ENCODE measurements at regions not wholly inside any gene's neighbourhood (a gene's known extent, or its start where the extent isn't known, plus 50 kb on each side); places are given as distances from the start of the nearest gene placed in this dataset.

DNA sequence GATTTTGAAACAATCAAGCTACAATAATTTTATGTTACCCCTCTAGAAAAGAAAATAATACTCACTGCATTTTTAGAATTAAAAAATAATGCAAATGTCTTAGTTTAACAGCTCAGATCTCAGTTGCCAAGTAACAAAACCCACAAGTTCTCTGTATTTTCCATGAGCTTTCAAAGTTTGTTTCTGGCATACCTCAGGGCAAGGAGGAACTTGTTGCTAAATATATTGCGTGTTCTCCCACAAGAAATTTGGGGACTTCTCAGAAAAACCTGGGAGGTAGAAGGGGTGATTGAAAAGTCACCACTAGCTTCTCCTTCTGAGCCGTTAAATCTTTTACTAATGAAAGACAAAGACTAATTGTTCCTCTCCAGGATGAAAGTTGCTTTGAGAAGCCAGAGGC is 236.8 kb upstream of the MARCKS start:
- Histone ChIP-seq H3K4me1 (ENCODE audit: control insufficient read depth, insufficient read depth, low read length) (no peaks in the 10 kb centered on the region), H3K27ac (ENCODE audit: low read length) (no peak overlapping the region), H3K9me3 (ENCODE audit: control insufficient read depth, insufficient read depth, low read depth, low read length) (no peaks in the 10 kb centered on the region), H3K27me3 (ENCODE audit: control insufficient read depth, insufficient read depth, low read length) (peaks cover 3% of the 10 kb centered on the region; the same call in 1 of the 2 replicates), H3K36me3 (ENCODE audit: control insufficient read depth, insufficient read depth, low read length) (no peaks in the 10 kb centered on the region), H3K4me3 (ENCODE audit: low read depth in 2 of 2, low read length in 2 of 2) (no peak overlapping the region)
- intact Hi-C loops (cut with micrococcal nuclease; ENCODE audit: unreplicated experiment) (no loop called here), in situ Hi-C loops (cut with HindIII; ENCODE audit: low pct_unique_long_range_greater_than_20kb, low sequenced_read_pairs) (no loop called here)
- DNase-seq (ENCODE audit: low read depth, low spot score) (no peak), ATAC-seq (no peak)
- CTCF ChIA-PET: no interaction called here
- BruUV-seq (replicated peaks): no TSS peak
- POLR2A ChIA-PET: no interaction called here
- TF ChIP-seq, protein P1, sequence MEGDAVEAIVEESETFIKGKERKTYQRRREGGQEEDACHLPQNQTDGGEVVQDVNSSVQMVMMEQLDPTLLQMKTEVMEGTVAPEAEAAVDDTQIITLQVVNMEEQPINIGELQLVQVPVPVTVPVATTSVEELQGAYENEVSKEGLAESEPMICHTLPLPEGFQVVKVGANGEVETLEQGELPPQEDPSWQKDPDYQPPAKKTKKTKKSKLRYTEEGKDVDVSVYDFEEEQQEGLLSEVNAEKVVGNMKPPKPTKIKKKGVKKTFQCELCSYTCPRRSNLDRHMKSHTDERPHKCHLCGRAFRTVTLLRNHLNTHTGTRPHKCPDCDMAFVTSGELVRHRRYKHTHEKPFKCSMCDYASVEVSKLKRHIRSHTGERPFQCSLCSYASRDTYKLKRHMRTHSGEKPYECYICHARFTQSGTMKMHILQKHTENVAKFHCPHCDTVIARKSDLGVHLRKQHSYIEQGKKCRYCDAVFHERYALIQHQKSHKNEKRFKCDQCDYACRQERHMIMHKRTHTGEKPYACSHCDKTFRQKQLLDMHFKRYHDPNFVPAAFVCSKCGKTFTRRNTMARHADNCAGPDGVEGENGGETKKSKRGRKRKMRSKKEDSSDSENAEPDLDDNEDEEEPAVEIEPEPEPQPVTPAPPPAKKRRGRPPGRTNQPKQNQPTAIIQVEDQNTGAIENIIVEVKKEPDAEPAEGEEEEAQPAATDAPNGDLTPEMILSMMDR (IDR thresholded peaks at IDR 0.05): no peak
- TF ChIP-seq, protein P2, sequence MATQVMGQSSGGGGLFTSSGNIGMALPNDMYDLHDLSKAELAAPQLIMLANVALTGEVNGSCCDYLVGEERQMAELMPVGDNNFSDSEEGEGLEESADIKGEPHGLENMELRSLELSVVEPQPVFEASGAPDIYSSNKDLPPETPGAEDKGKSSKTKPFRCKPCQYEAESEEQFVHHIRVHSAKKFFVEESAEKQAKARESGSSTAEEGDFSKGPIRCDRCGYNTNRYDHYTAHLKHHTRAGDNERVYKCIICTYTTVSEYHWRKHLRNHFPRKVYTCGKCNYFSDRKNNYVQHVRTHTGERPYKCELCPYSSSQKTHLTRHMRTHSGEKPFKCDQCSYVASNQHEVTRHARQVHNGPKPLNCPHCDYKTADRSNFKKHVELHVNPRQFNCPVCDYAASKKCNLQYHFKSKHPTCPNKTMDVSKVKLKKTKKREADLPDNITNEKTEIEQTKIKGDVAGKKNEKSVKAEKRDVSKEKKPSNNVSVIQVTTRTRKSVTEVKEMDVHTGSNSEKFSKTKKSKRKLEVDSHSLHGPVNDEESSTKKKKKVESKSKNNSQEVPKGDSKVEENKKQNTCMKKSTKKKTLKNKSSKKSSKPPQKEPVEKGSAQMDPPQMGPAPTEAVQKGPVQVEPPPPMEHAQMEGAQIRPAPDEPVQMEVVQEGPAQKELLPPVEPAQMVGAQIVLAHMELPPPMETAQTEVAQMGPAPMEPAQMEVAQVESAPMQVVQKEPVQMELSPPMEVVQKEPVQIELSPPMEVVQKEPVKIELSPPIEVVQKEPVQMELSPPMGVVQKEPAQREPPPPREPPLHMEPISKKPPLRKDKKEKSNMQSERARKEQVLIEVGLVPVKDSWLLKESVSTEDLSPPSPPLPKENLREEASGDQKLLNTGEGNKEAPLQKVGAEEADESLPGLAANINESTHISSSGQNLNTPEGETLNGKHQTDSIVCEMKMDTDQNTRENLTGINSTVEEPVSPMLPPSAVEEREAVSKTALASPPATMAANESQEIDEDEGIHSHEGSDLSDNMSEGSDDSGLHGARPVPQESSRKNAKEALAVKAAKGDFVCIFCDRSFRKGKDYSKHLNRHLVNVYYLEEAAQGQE (IDR thresholded peaks at IDR 0.05; ENCODE audit: insufficient read depth in 1 of 2, low read depth in 2 of 2, low read length in 1 of 2): no peak
- TF ChIP-seq TCF7L2 (IDR thresholded peaks at IDR 0.05; ENCODE audit: low read depth, low read length): no peak
- no peak for TF ChIP-seq POLR2AphosphoS5 (IDR thresholded peaks at IDR 0.05; ENCODE audit: low read depth, low read length)
- TF ChIP-seq SIN3A (IDR thresholded peaks at IDR 0.05; ENCODE audit: borderline replicate concordance, insufficient read depth, low read depth, low read length): no peak

DNA sequence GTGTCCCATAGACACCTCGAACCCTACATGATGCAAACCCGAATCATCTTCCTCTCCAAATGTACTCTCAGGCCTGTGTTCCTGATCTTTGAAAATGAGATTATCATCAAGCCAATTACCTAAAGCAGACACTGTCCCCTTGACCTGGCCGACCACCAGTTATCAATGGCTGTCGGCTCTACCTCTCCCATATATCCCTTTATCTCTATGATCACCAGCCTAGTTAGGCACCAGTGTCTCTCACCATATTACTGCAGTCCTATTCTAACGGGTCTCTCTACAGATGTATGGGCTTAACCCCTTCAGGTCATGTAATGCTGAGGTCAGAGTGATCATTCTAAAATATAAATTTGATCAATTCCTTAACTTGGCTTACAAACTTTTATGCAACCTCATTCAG is 234.9 kb upstream of the MARCKS start:
- H3K4me1 ChIP-seq (ENCODE audit: control insufficient read depth, insufficient read depth, low read length): no peaks in the 10 kb centered on the region
- CTCF ChIA-PET: no interaction called here
- H3K36me3 ChIP-seq (ENCODE audit: control insufficient read depth, insufficient read depth, low read length): no peaks in the 10 kb centered on the region
- BruUV-seq (replicated peaks): no TSS peak
- H3K27ac ChIP-seq (ENCODE audit: low read length): no peak overlapping the region
- intact Hi-C loops (cut with micrococcal nuclease; ENCODE audit: unreplicated experiment) (no loop called here), in situ Hi-C loops (cut with HindIII; ENCODE audit: low pct_unique_long_range_greater_than_20kb, low sequenced_read_pairs) (no loop called here)
- ATAC-seq (no peak), DNase-seq (ENCODE audit: low read depth, low spot score) (no peak)
- POLR2A ChIA-PET: no interaction called here
- no peaks in the 10 kb centered on the region for H3K9me3 ChIP-seq (ENCODE audit: control insufficient read depth, insufficient read depth, low read depth, low read length)
- H3K4me3 ChIP-seq (ENCODE audit: low read depth in 2 of 2, low read length in 2 of 2): no peak overlapping the region
- H3K27me3 ChIP-seq (ENCODE audit: control insufficient read depth, insufficient read depth, low read length): peaks cover 3% of the 10 kb centered on the region; the same call in 1 of the 2 replicates
- TF ChIP-seq SIN3A (IDR thresholded peaks at IDR 0.05; ENCODE audit: borderline replicate concordance, insufficient read depth, low read depth, low read length): no peak
- TF ChIP-seq, protein P1 (IDR thresholded peaks at IDR 0.05): no peak
- TF ChIP-seq POLR2AphosphoS5 (IDR thresholded peaks at IDR 0.05; ENCODE audit: low read depth, low read length): no peak
- TF ChIP-seq, protein P2 (IDR thresholded peaks at IDR 0.05; ENCODE audit: insufficient read depth in 1 of 2, low read depth in 2 of 2, low read length in 1 of 2): no peak
- TF ChIP-seq TCF7L2 (IDR thresholded peaks at IDR 0.05; ENCODE audit: low read depth, low read length): no peak
